GM21423 (cell line): ENCODE measurements at regions not wholly inside any gene's neighbourhood (a gene's known extent, or its start where the extent isn't known, plus 50 kb on each side); places are given as distances from the start of the nearest gene placed in this dataset.
A peak's percentile ranks its signal among the peaks of the same experiment; 100 is the strongest.

Experiments used
- ATAC-seq: cut with Tn5 transposase; IDR thresholded peaks from one replicate; pipeline ENCODE4 v1.9.1; 2021; ENCODE audit warnings: mild to moderate bottlenecking, moderate library complexity; ENCODE audit not compliant: unreplicated experiment

- no peak for ATAC-seq
These were observed 612.8 kb downstream of the ZPLD1 start for GRCh38 chr3:103047640-103048039.

GRCh38 chr3:103048068-103048722, 613.4 kb downstream of the ZPLD1 start:
- no peak for ATAC-seq

- no peak for ATAC-seq
These were observed 617.5 kb downstream of the ZPLD1 start for GRCh38 chr3:103052236-103052830.

- ATAC-seq = no peak
These were observed 620.3 kb downstream of the ZPLD1 start for GRCh38 chr3:103055021-103055520.

GRCh38 chr3:103056542-103056941, 621.7 kb downstream of the ZPLD1 start:
- ATAC-seq = no peak

GRCh38 chr3:103057003-103057402, 622.2 kb downstream of the ZPLD1 start:
- ATAC-seq = no peak

- ATAC-seq = no peak
These were observed 622.7 kb downstream of the ZPLD1 start for GRCh38 chr3:103057487-103057886.

- ATAC-seq = no peak
These were observed 624.6 kb downstream of the ZPLD1 start for GRCh38 chr3:103059432-103059831.

- ATAC-seq = no peak
These were observed 625.4 kb downstream of the ZPLD1 start for GRCh38 chr3:103060242-103060641.

GRCh38 chr3:103067963-103068362, 633.1 kb downstream of the ZPLD1 start:
- ATAC-seq = no peak

GRCh38 chr3:103075282-103075681, 640.5 kb downstream of the ZPLD1 start:
- ATAC-seq = no peak

GRCh38 chr3:103077910-103078309, 643.1 kb downstream of the ZPLD1 start:
- ATAC-seq = no peak

GRCh38 chr3:103082501-103082900, 647.7 kb downstream of the ZPLD1 start:
- no peak for ATAC-seq

- no peak for ATAC-seq
These were observed 649.2 kb downstream of the ZPLD1 start for GRCh38 chr3:103083848-103084631.

GRCh38 chr3:103085465-103085864, 650.6 kb downstream of the ZPLD1 start:
- peak; percentile 77 for ATAC-seq

- no peak for ATAC-seq
These were observed 654.9 kb downstream of the ZPLD1 start for GRCh38 chr3:103089758-103090157.

GRCh38 chr3:103105206-103105605, 670.4 kb downstream of the ZPLD1 start:
- no peak for ATAC-seq

- no peak for ATAC-seq
These were observed 677.5 kb downstream of the ZPLD1 start for GRCh38 chr3:103112273-103112672.

- peak; percentile 34 for ATAC-seq
These were observed 691.3 kb downstream of the ZPLD1 start for GRCh38 chr3:103126115-103126514.

GRCh38 chr3:103127098-103127630, 692.3 kb downstream of the ZPLD1 start:
- no peak for ATAC-seq

GRCh38 chr3:103127737-103128136, 692.9 kb downstream of the ZPLD1 start:
- peak; percentile 83 for ATAC-seq
